GM18505 (cell line): ENCODE measurements at regions not wholly inside any gene's neighbourhood (a gene's known extent, or its start where the extent isn't known, plus 50 kb on each side); places are given as distances from the start of the nearest gene placed in this dataset.

Experiments
- ATAC-seq: cut with Tn5 transposase; IDR thresholded peaks from one replicate; pipeline ENCODE4 v1.9.1; 2021; ENCODE audit not compliant: unreplicated experiment
- POLR2A ChIP-seq: IDR thresholded peaks from 4 replicates; pipeline ENCODE4 v1.6.1; 2011; ENCODE audit warnings: borderline replicate concordance; ENCODE audit not compliant: insufficient read depth, insufficient read length; ENCODE audit errors: extremely low read depth

- ATAC-seq, result no peak
- TF ChIP-seq POLR2A, result no peak
Observed at GRCh38 chr17:68812876-68813584, 142.2 kb downstream of the ABCA8 start.

- no peak for ATAC-seq
- no peak for TF ChIP-seq POLR2A
Observed at GRCh38 chr17:68809148-68809547, 146.0 kb downstream of the ABCA8 start.

GRCh38 chr17:68807998-68808772, 147.0 kb downstream of the ABCA8 start:
- no peak for ATAC-seq
- no peak for TF ChIP-seq POLR2A

GRCh38 chr17:68805609-68806008, 149.6 kb downstream of the ABCA8 start:
- ATAC-seq, result no peak
- no peak for TF ChIP-seq POLR2A

- no peak for TF ChIP-seq POLR2A
Observed at GRCh38 chr17:68804777-68805520, 150.2 kb downstream of the ABCA8 start.

GRCh38 chr17:68803164-68803929, 151.8 kb downstream of the ABCA8 start:
- TF ChIP-seq POLR2A, result no peak
- no peak for ATAC-seq

More at GRCh38 chr17:68804777-68805520, 150.2 kb downstream of the ABCA8 start:
- ATAC-seq, result no peak

- ATAC-seq, result no peak
Observed at GRCh38 chr17:68801335-68802247, 153.6 kb downstream of the ABCA8 start.

GRCh38 chr17:68800751-68801150, 154.4 kb downstream of the ABCA8 start:
- no peak for ATAC-seq
- no peak for TF ChIP-seq POLR2A

More at GRCh38 chr17:68801335-68802247, 153.6 kb downstream of the ABCA8 start:
- TF ChIP-seq POLR2A, result no peak

- TF ChIP-seq POLR2A, result no peak
- ATAC-seq, result no peak
Observed at GRCh38 chr17:68794636-68795434, 160.4 kb downstream of the ABCA8 start.

- ATAC-seq, result no peak
- TF ChIP-seq POLR2A, result no peak
Observed at GRCh38 chr17:68792873-68793272, 162.3 kb downstream of the ABCA8 start.

- TF ChIP-seq POLR2A, result no peak
- ATAC-seq, result no peak
Observed at GRCh38 chr17:68792042-68792685, 163.0 kb downstream of the ABCA8 start.

GRCh38 chr17:68790931-68791330, 164.3 kb downstream of the ABCA8 start:
- TF ChIP-seq POLR2A, result no peak
- ATAC-seq, result no peak
